ENCODE measurements at regions not wholly inside any gene's neighbourhood (a gene's known extent, or its start where the extent isn't known, plus 50 kb on each side); places are given as distances from the start of the nearest gene placed in this dataset.

GRCh38 chr14:48452437-48452995, 777.1 kb upstream of the MDGA2 start:
- no TSS peak for BruUV-seq (replicated peaks)
- DNase-seq (no peak), ATAC-seq (no peak)
- no peak overlapping the region for H3K4me2 ChIP-seq (ENCODE audit: low read length)
- intact Hi-C loops (cut with micrococcal nuclease): no loop called here
- no peak overlapping the region for H3K9ac ChIP-seq (ENCODE audit: low read length)
- no peak overlapping the region for H3K4me3 ChIP-seq (ENCODE audit: low read length)
- no peaks in the 10 kb centered on the region for H3K27me3 ChIP-seq (ENCODE audit: low read length)
- TF ChIP-seq EZH2phosphoT487 (IDR thresholded peaks at IDR 0.05; ENCODE audit: borderline replicate concordance, low read length): no peak
- no peak for TF ChIP-seq EZH2 (IDR thresholded peaks at IDR 0.05; ENCODE audit: low read length, unreplicated experiment)
- TF ChIP-seq, protein P1, sequence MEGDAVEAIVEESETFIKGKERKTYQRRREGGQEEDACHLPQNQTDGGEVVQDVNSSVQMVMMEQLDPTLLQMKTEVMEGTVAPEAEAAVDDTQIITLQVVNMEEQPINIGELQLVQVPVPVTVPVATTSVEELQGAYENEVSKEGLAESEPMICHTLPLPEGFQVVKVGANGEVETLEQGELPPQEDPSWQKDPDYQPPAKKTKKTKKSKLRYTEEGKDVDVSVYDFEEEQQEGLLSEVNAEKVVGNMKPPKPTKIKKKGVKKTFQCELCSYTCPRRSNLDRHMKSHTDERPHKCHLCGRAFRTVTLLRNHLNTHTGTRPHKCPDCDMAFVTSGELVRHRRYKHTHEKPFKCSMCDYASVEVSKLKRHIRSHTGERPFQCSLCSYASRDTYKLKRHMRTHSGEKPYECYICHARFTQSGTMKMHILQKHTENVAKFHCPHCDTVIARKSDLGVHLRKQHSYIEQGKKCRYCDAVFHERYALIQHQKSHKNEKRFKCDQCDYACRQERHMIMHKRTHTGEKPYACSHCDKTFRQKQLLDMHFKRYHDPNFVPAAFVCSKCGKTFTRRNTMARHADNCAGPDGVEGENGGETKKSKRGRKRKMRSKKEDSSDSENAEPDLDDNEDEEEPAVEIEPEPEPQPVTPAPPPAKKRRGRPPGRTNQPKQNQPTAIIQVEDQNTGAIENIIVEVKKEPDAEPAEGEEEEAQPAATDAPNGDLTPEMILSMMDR (conservative IDR thresholded peaks at IDR 0.05; ENCODE audit: low read depth, low read length): no peak
- no peaks in the 10 kb centered on the region for H3K4me1 ChIP-seq (ENCODE audit: insufficient read depth, low read length)
- no peak overlapping the region for H2AFZ ChIP-seq (ENCODE audit: low read length)
- ChIA-PET POLR2A (ENCODE audit: unreplicated experiment) (no interaction called here), CTCF (no interaction called here)
- H3K9me3 ChIP-seq (ENCODE audit: low read length): no peaks in the 10 kb centered on the region
- no peaks in the 10 kb centered on the region for H3K79me2 ChIP-seq (ENCODE audit: low read length)
- H3F3A ChIP-seq (ENCODE audit: low read length, unreplicated experiment): no peaks in the 10 kb centered on the region
- no peaks in the 10 kb centered on the region for H3K36me3 ChIP-seq (ENCODE audit: low read depth, low read length)
- no peaks in the 10 kb centered on the region for H4K20me1 ChIP-seq (ENCODE audit: low read length)
- H3K9me2 ChIP-seq (replicated peaks; ENCODE audit: low read length): no peaks in the 10 kb centered on the region
- no peak overlapping the region for H3K27ac ChIP-seq (ENCODE audit: low read length)

GRCh38 chr14:48435221-48435620, 759.8 kb upstream of the MDGA2 start:
- Histone ChIP-seq H3K4me3 (ENCODE audit: low read length) (no peak overlapping the region), H3K79me2 (ENCODE audit: low read length) (no peaks in the 10 kb centered on the region), H3K9me3 (ENCODE audit: low read length) (no peaks in the 10 kb centered on the region), H3K4me1 (ENCODE audit: insufficient read depth, low read length) (no peaks in the 10 kb centered on the region), H3K27me3 (ENCODE audit: low read length) (no peaks in the 10 kb centered on the region), H2AFZ (ENCODE audit: low read length) (no peak overlapping the region), H3K36me3 (ENCODE audit: low read depth, low read length) (no peaks in the 10 kb centered on the region), H3K9ac (ENCODE audit: low read length) (no peak overlapping the region), H4K20me1 (ENCODE audit: low read length) (no peaks in the 10 kb centered on the region), H3K9me2 (replicated peaks; ENCODE audit: low read length) (no peaks in the 10 kb centered on the region), H3K27ac (ENCODE audit: low read length) (no peak overlapping the region), H3K4me2 (ENCODE audit: low read length) (no peak overlapping the region), H3F3A (ENCODE audit: low read length, unreplicated experiment) (no peaks in the 10 kb centered on the region)
- BruUV-seq (replicated peaks): no TSS peak
- ChIA-PET POLR2A (ENCODE audit: unreplicated experiment) (no interaction called here), CTCF (no interaction called here)
- DNase-seq (no peak), ATAC-seq (no peak)
- intact Hi-C loops (cut with micrococcal nuclease): no loop called here
- TF ChIP-seq, protein P1 (conservative IDR thresholded peaks at IDR 0.05; ENCODE audit: low read depth, low read length): no peak
- TF ChIP-seq EZH2 (IDR thresholded peaks at IDR 0.05; ENCODE audit: low read length, unreplicated experiment) (no peak), EZH2phosphoT487 (IDR thresholded peaks at IDR 0.05; ENCODE audit: borderline replicate concordance, low read length) (no peak)

DNA sequence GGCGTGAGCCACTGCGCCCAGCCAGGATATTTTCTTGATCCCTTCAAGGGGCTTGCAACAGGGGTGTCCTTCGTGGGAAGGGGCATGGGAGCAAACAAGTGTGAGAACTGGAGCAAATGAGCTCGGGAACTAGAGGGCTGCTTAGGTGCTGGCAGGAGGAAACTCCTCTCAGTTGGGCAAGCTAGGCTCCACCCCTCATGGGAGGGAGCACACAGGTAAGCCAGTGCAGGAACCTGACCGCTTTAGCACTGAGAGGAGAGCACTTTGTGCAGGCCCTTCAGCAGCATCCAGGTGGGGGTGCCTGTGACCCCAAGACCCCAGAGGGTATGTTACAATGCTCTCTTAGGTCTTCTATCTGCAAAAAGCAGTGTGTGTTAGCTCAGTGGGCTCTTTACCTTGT, 755.4 kb upstream of the MDGA2 start:
- POLR2A ChIA-PET (ENCODE audit: unreplicated experiment): no interaction called here
- H3K4me3 ChIP-seq (ENCODE audit: low read length): no peak overlapping the region
- ATAC-seq: no peak
- H3K9me2 ChIP-seq (replicated peaks; ENCODE audit: low read length): no peaks in the 10 kb centered on the region
- no peaks in the 10 kb centered on the region for H4K20me1 ChIP-seq (ENCODE audit: low read length)
- no peaks in the 10 kb centered on the region for H3F3A ChIP-seq (ENCODE audit: low read length, unreplicated experiment)
- no TSS peak for BruUV-seq (replicated peaks)
- no peak overlapping the region for H2AFZ ChIP-seq (ENCODE audit: low read length)
- intact Hi-C loops (cut with micrococcal nuclease): no loop called here
- H3K4me2 ChIP-seq (ENCODE audit: low read length): no peak overlapping the region
- H3K79me2 ChIP-seq (ENCODE audit: low read length): no peaks in the 10 kb centered on the region
- peaks cover 3% of the 10 kb centered on the region; the same call in 1 of the 2 replicates for H3K27me3 ChIP-seq (ENCODE audit: low read length)
- CTCF ChIA-PET: no interaction called here
- no peaks in the 10 kb centered on the region for H3K9me3 ChIP-seq (ENCODE audit: low read length)
- no peaks in the 10 kb centered on the region for H3K4me1 ChIP-seq (ENCODE audit: insufficient read depth, low read length)
- H3K27ac ChIP-seq (ENCODE audit: low read length): no peak overlapping the region
- no peak for DNase-seq
- no peak overlapping the region for H3K9ac ChIP-seq (ENCODE audit: low read length)
- TF ChIP-seq, protein P1 (conservative IDR thresholded peaks at IDR 0.05; ENCODE audit: low read depth, low read length): no peak
- TF ChIP-seq EZH2phosphoT487 (IDR thresholded peaks at IDR 0.05; ENCODE audit: borderline replicate concordance, low read length): no peak
- TF ChIP-seq EZH2 (IDR thresholded peaks at IDR 0.05; ENCODE audit: low read length, unreplicated experiment): no peak
- no peaks in the 10 kb centered on the region for H3K36me3 ChIP-seq (ENCODE audit: low read depth, low read length)
